ENCODE measurements at regions not wholly inside any gene's neighbourhood (a gene's known extent, or its start where the extent isn't known, plus 50 kb on each side); places are given as distances from the start of the nearest gene placed in this dataset.

DNA sequence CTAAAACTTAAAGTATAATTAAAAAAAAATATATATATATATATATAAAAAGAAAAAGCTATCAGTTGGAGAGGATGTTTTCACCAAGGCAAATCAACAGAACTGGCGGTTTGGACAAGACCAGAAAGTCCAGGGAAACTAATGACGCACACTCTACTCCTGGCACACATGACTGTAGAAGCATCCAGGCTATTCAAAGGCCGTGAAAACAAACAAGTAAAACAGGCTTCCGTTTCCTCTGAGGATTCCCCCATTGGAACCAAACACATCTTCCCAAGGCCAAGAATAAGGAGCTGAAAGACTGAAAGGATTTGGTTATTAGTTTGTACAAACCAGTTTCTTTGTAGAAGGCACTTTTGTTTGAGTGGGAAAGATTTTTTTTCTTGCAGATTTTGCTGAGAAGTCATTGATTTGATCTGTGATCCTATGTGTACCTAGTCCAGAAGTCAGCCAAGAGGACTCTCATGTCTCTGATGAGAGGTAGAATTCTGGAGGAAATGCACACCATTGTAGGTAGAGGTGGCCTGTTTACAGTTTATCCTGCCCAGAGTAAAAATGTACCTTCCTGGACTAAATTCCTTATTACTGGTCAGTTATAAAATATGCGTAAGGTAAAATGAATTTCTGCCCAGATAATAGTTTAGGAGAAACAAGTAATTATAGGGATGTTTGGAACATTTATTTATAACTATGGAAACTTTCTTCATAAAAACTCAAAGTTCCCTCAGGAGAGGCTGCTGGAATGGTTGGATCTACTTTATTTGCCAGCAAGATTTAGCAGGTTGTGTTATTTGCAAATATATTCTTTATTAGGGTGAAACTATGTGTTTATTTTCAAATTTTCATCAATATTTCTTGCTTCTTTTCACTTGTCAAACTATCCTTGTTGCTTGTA lies 66.5 kb downstream of the DMP1 start:
- TF ChIP-seq, protein P1, sequence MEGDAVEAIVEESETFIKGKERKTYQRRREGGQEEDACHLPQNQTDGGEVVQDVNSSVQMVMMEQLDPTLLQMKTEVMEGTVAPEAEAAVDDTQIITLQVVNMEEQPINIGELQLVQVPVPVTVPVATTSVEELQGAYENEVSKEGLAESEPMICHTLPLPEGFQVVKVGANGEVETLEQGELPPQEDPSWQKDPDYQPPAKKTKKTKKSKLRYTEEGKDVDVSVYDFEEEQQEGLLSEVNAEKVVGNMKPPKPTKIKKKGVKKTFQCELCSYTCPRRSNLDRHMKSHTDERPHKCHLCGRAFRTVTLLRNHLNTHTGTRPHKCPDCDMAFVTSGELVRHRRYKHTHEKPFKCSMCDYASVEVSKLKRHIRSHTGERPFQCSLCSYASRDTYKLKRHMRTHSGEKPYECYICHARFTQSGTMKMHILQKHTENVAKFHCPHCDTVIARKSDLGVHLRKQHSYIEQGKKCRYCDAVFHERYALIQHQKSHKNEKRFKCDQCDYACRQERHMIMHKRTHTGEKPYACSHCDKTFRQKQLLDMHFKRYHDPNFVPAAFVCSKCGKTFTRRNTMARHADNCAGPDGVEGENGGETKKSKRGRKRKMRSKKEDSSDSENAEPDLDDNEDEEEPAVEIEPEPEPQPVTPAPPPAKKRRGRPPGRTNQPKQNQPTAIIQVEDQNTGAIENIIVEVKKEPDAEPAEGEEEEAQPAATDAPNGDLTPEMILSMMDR (IDR thresholded peaks at IDR 0.05), result no peak
- TF ChIP-seq POLR2A (IDR thresholded peaks at IDR 0.05) (no peak), POLR2AphosphoS5 (IDR thresholded peaks at IDR 0.05) (no peak), EP300 (IDR thresholded peaks at IDR 0.05) (no peak)

Measured in gastroesophageal sphincter (tissue), 3 donors.